SU-DHL-6 (cell line): ENCODE measurements at regions not wholly inside any gene's neighbourhood (a gene's known extent, or its start where the extent isn't known, plus 50 kb on each side); places are given as distances from the start of the nearest gene placed in this dataset.

Experiments used
- H2AFZ ChIP-seq: fragments of 200-600 bp; sonication (generic); 2 replicates; pipeline ENCODE4 v1.6.1; 2014; ENCODE audit warnings: low read depth, mild to moderate bottlenecking, moderate library complexity, mixed read lengths, antibody characterized with exemption, low read length; ENCODE audit not compliant: severe bottlenecking
- H3F3A ChIP-seq: fragments of 200-600 bp; shearing (Covaris generic); 2 replicates; pipeline ENCODE4 v1.6.0; 2016; ENCODE audit warnings: antibody characterized with exemption, mild to moderate bottlenecking; ENCODE audit not compliant: insufficient read depth
- H3K27ac ChIP-seq: fragments of 200-600 bp; sonication (generic); 2 replicates; pipeline ENCODE4 v1.5.1; 2016; ENCODE audit warnings: low read depth, mild to moderate bottlenecking, low read length, moderate library complexity, mixed read lengths
- H3K27me3 ChIP-seq: fragments of 200-600 bp; sonication (generic), shearing (Covaris generic); 2 replicates; pipeline ENCODE4 v1.6.0; 2014; ENCODE audit warnings: mild to moderate bottlenecking, low read length
- H3K36me3 ChIP-seq: fragments of 200-600 bp; sonication (generic); 2 replicates; pipeline ENCODE4 v1.6.1; 2014; ENCODE audit warnings: mild to moderate bottlenecking, low read length, mixed read lengths
- H3K4me2 ChIP-seq: fragments of 300-600, 200-600 bp; shearing (Covaris generic), sonication (generic); 2 replicates; pipeline ENCODE4 v1.6.0; 2014; ENCODE audit warnings: low read length, low read depth, mild to moderate bottlenecking; ENCODE audit not compliant: poor library complexity, severe bottlenecking
- H3K4me3 ChIP-seq: fragments of 200-600 bp; sonication (generic); 2 replicates; pipeline ENCODE4 v1.5.1; 2014; ENCODE audit warnings: antibody characterized with exemption, low read length, mild to moderate bottlenecking, mixed read lengths; ENCODE audit not compliant: insufficient read depth, poor library complexity, severe bottlenecking
- H3K79me2 ChIP-seq: fragments of 200-600 bp; sonication (generic); 2 replicates; pipeline ENCODE4 v1.6.1; 2014; ENCODE audit warnings: mild to moderate bottlenecking, low read length, moderate library complexity; ENCODE audit not compliant: insufficient read depth
- H3K9ac ChIP-seq: fragments of 200-600 bp; sonication (generic); 2 replicates; pipeline ENCODE4 v1.7.0; 2014; ENCODE audit warnings: mild to moderate bottlenecking, low read length
- H3K9me2 ChIP-seq: fragments of 200-600 bp; sonication (generic); replicated peaks from 2 replicates; pipeline ENCODE4 v1.6.1; 2014; ENCODE audit warnings: low read length; ENCODE audit not compliant: insufficient read depth
- H3K9me3 ChIP-seq: fragments of 200-600 bp; sonication (generic); 2 replicates; pipeline ENCODE4 v1.6.1; 2014; ENCODE audit warnings: low read length, mixed read lengths; ENCODE audit not compliant: insufficient read depth
- H4K20me1 ChIP-seq: fragments of 200-600 bp; sonication (generic); 2 replicates; pipeline ENCODE4 v1.6.1; 2014; ENCODE audit warnings: low read depth, mild to moderate bottlenecking, antibody characterized with exemption, low read length, moderate library complexity, mixed read lengths
- EZH2phosphoT487 ChIP-seq: fragments of 200-600 bp; sonication (generic), shearing (Covaris generic); conservative IDR thresholded peaks from 2 replicates; pipeline ENCODE4 v1.6.1; 2018; ENCODE audit warnings: mild to moderate bottlenecking, antibody characterized with exemption, low read length, moderate library complexity, mixed read lengths
- TF ChIP-seq, protein P1 (sequence below): fragments of 200-600 bp; sonication (generic); IDR thresholded peaks from one replicate; pipeline ENCODE4 v1.5.1; 2017; ENCODE audit warnings: antibody characterized with exemption, mild to moderate bottlenecking, low read length, moderate library complexity; ENCODE audit not compliant: insufficient read depth, poor library complexity, severe bottlenecking

DNA sequence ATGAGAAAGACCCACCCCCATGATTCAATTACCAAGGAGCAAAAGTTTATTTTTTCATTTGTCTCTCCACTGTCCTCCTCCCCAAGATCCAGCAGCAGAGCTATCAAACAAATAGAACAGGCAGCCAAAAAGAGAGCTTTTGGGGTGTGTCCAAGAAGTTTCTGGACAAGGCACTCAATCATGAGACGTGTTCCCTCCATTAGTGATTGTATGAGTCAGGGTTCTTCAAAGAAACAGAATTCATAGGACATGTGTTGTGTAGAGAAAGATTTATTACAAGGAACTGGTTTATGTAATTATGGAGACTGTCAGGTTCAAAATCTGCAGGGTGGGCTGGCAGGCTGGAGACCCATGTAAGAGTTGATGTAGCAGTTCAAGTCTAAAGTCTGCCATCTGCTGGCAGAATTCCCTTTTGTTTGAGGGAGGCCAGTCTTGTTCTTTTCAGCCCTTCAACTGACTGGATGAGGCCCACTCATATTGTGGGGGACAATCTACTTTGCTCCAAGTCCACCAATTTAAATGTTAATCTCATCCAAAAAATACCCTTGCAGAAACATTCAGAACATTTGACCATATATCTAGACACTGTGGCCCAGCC, 248.1 kb upstream of the OPRM1 start:
- Histone ChIP-seq H3K27me3 (no peaks in the 10 kb centered on the region), H4K20me1 (no peaks in the 10 kb centered on the region), H3K79me2 (no peaks in the 10 kb centered on the region), H3K4me3 (no peak overlapping the region), H2AFZ (no peak overlapping the region), H3K9me3 (no peaks in the 10 kb centered on the region), H3K4me2 (no peak overlapping the region), H3K9me2 (no peaks in the 10 kb centered on the region), H3F3A (no peaks in the 10 kb centered on the region), H3K9ac (no peak overlapping the region), H3K36me3 (no peaks in the 10 kb centered on the region), H3K27ac (no peak overlapping the region)
- TF ChIP-seq EZH2phosphoT487: no peak
- TF ChIP-seq, protein P1, sequence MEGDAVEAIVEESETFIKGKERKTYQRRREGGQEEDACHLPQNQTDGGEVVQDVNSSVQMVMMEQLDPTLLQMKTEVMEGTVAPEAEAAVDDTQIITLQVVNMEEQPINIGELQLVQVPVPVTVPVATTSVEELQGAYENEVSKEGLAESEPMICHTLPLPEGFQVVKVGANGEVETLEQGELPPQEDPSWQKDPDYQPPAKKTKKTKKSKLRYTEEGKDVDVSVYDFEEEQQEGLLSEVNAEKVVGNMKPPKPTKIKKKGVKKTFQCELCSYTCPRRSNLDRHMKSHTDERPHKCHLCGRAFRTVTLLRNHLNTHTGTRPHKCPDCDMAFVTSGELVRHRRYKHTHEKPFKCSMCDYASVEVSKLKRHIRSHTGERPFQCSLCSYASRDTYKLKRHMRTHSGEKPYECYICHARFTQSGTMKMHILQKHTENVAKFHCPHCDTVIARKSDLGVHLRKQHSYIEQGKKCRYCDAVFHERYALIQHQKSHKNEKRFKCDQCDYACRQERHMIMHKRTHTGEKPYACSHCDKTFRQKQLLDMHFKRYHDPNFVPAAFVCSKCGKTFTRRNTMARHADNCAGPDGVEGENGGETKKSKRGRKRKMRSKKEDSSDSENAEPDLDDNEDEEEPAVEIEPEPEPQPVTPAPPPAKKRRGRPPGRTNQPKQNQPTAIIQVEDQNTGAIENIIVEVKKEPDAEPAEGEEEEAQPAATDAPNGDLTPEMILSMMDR: no peak

DNA sequence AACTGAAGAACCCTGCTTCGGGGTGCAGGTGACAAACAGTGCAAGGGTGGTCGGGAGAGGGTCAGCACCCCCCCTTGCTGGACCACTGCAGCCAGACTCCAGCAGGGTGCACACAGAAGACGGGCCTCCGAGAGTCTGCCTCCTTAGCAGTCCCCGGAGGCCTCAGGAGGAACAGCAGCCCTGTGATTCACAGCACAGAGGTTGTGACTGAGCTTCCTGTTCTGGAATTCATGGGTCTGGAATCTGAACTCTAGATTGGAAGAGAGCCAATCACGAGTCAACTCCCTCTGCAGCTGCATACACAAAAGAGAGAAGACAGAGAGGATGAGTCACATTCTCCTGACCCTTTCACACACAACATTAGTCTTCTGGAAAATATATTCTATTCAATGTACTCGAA, 249.0 kb upstream of the OPRM1 start:
- H3K27me3 ChIP-seq: no peaks in the 10 kb centered on the region
- H3K4me3 ChIP-seq: no peak overlapping the region
- H3K9ac ChIP-seq: no peak overlapping the region
- no peaks in the 10 kb centered on the region for H3K9me3 ChIP-seq
- no peak for TF ChIP-seq EZH2phosphoT487
- TF ChIP-seq, protein P1: no peak
- H3K4me2 ChIP-seq: no peak overlapping the region
- no peak overlapping the region for H3K27ac ChIP-seq
- no peaks in the 10 kb centered on the region for H3F3A ChIP-seq
- no peaks in the 10 kb centered on the region for H4K20me1 ChIP-seq
- no peaks in the 10 kb centered on the region for H3K79me2 ChIP-seq
- no peaks in the 10 kb centered on the region for H3K9me2 ChIP-seq
- no peaks in the 10 kb centered on the region for H3K36me3 ChIP-seq
- H2AFZ ChIP-seq: no peak overlapping the region

DNA sequence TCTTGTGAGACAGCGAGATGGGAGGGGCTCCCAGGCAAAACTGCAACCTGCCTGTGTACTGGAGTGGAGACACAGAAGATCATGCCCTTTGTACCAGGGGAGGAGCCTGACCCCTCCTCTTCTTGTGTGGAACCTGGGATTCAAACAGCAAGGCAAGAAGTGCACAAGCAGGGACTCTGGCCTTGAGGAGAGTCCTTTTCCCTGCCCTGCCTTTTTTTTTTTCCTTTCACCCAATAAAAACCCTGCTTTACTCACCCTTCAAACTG, 251.8 kb upstream of the OPRM1 start:
- H3K36me3 ChIP-seq: no peaks in the 10 kb centered on the region
- no peaks in the 10 kb centered on the region for H3K9me2 ChIP-seq
- no peak overlapping the region for H3K4me3 ChIP-seq
- H3K4me2 ChIP-seq: no peak overlapping the region
- no peaks in the 10 kb centered on the region for H3K79me2 ChIP-seq
- H3F3A ChIP-seq: no peaks in the 10 kb centered on the region
- no peaks in the 10 kb centered on the region for H4K20me1 ChIP-seq
- H3K27ac ChIP-seq: no peak overlapping the region
- no peak overlapping the region for H3K9ac ChIP-seq
- no peaks in the 10 kb centered on the region for H3K9me3 ChIP-seq
- no peak overlapping the region for H2AFZ ChIP-seq
- H3K27me3 ChIP-seq: no peaks in the 10 kb centered on the region
- TF ChIP-seq, protein P1: no peak
- no peak for TF ChIP-seq EZH2phosphoT487
